Activated CD4-positive, alpha-beta T cell treated with anti-CD3 and anti-CD28 coated beads, Interleukin-2, amount 50 U/mL, for 16 hours (primary cell): ENCODE measurements at regions not wholly inside any gene's neighbourhood (a gene's known extent, or its start where the extent isn't known, plus 50 kb on each side); places are given as distances from the start of the nearest gene placed in this dataset.

Experiments
- DNase-seq: peaks from one replicate; pipeline ENCODE4 v3.0.0-alpha.2; 2020

DNA sequence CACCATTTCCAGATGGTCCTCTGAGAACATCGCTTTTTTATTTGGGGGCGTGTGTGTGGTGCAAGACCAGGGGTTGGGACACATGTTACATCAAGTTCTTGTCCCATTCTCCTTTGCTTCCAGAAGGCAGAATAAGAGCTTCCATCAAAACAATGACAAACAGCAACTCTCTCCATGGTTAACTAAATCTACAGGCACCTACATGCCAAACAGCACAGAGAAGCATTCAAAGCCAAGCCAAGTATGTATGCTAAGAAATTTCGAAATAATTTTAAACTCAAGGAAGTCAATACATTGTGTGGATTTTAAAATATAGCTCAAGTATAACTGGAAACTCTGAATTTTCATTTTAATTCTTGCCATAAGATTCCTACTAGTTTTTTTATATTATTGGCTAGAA lies 105.6 kb downstream of the SEC61B start:
- no peak for DNase-seq

DNA sequence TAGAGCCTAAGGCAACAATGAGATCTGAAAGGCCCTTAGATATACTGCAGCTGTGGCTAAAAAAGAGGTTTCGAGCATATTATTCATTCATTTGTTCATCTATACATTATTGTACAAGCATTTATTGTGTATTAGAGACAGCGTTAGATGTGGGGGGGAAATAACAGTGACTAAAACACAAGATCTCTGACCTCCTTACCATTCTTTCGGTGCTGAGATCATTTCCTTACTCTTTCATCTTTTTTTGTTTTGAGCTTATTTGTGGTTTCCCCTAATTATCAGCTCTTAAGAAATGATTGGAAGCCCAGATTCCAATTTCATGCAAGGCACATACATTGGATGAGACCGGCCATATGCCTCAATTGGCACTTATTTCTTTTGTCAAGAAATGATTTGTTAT lies 113.2 kb downstream of the SEC61B start:
- DNase-seq = no peak

DNA sequence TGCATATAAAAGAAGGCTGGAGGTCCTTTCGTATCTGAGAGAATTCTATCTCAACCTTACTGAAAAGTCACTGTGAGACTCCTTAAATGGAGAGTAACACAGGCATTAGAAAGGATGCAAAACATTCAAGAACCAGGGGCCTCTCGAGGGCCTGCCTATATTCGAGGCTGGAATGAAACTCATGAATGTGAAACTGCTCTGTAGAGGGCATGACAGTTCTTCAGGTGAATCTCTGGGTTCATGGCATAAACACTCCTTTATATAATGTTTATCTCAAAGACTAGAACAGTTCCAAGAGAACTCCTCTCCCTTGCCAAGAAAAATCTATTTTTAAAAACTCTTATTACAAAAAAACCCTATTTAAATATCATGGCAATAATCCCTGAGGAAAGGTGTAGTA lies 113.9 kb downstream of the SEC61B start:
- DNase-seq = no peak

DNA sequence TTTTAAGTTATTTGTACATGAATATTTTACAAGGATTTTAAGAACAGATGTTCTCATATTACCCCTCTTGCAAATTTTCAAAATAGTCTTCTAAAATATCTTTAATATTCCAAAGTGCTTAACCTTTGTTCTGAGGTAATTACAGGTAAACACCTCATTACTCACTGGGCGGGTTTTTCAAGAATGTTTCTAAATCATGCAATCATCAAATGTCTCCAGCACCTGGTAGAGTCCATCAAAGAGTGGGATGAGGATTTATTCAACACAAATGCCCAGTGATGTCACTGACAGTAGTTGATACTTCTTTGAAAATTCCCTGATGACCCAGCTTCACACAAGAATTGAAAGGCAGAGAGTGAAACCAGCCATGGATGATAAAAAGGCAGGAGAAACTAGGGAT lies 114.4 kb downstream of the SEC61B start:
- no peak for DNase-seq

DNA sequence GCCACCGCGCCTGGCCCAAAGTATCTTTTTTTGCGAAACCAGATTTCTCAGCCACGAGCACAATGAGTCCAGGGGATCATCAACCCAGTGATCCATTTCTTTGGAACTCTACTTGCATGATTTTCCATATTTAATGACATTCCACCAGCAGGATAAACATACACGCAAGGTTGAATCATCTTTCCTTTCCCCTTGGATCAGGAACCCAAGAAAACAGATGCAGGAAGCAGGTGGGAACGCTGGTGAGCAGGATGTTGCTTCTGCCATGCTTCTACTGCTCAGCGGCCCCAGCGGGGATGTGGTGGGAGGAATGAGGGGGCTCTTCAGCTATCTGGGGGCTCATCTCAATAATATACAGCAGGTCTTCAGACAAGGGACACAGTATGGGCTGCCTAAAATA lies 118.2 kb downstream of the SEC61B start:
- DNase-seq = no peak

DNA sequence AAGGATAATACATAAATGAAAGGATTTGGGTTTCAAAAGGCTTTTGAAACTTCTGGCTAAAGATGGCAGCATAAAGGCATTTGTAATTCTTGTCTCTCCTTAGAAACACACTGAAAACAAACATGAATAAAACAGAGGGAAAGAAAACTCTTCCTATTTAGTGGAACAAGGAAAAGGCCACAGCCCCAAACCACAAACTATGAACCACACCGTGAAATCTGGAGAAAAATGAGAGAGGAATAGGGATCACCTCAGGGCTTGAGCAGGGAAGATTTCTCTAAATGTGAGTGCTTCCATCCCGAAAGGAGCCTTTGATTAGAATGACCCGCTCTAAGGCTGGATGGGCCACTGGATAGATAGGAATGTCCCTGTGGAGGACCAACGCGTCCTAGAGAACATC lies 119.6 kb downstream of the SEC61B start:
- no peak for DNase-seq

DNA sequence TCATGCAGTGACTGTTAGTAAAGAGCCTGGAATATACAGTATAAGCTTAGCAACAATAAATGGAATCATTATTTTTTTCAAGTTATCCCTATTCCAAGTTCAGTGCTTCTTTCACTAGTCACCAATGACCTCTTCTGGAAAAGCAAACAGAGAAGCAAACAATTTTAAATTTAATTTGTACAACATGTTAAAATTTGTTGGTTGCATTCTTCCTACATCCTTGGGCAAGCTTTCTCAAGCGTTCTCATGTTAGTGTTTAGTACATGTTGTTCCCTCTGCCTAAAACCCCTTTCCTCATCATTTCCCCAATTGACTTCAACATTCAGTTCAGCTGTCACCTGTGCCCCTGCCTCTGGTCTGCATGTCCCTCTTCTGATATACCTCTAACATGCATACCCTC lies 123.4 kb downstream of the SEC61B start:
- DNase-seq = no peak

DNA sequence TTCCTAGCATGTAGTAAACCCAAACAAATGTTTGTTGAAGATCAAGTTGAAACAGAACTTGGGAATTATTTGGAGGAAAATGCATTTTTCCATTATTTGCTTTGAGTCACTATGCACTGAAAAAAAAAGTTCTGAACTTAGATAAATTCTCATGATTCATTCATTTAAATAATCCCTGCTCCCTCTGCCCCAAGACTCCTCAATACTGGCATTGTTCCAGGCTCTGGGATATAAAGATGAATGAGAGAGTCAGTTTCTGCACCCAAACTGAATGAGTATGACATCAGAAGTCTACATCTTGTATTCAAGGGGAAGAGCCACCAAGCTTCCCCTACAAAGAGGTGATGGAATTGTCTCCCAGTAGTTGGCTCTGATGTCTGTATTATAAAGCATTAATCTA lies 123.9 kb downstream of the SEC61B start:
- DNase-seq = no peak

DNA sequence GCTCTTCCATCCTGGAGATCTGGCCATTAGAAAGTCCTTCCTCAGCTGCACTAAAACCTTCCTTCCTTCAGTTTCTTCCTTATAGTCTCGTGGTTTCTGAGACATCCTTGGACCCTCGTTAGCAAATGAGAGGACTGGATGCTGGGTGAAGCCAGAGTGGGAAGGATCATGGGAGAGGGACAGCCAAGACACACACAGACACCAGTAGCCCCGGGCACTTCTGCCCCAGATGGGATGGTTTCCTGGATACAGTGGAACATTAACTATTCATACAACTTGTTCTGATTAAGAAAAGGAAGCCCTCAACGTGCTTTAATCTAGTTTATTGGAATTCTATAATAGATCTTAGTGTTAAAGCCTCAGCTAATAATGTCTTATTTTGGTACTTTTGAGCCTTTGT lies 125.5 kb downstream of the SEC61B start:
- no peak for DNase-seq

DNA sequence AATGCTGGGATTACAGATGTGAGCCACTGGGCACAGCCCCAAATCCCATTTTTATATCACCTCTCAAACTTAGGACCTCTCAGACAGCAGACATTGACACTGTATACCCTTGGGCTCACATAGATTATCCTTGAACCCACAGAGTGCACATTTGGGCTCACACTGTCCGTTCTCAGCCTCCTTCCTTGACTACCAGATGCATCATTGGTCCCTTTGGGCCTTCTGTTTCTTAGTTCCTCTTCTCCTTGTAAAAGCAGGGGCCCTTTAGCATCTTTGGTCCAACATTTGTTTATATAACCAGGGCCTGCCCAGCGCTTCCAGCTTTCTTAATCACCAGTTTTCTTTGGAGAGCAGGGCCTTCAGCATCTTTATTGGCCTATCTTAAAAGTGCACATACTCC lies 126.2 kb downstream of the SEC61B start:
- no peak for DNase-seq

DNA sequence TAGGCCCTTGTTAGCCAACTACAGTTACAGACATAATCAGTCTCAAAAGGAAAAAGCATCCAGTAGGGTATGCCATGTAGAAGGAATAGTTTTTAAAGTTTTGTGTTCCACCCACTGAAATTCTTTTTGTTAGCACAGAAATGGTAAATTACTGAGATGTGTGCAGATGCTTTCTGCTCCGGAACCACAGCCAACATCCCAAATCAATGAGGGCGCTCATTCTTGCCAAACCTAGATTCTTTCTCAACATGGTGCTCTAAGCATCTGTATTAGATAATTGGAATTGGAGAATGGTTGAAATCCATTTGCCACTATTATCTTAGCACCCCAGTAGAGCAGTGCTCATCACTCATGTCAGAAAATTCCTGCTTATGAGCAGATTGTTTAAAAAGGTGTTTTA lies 127.8 kb downstream of the SEC61B start:
- no peak for DNase-seq

DNA sequence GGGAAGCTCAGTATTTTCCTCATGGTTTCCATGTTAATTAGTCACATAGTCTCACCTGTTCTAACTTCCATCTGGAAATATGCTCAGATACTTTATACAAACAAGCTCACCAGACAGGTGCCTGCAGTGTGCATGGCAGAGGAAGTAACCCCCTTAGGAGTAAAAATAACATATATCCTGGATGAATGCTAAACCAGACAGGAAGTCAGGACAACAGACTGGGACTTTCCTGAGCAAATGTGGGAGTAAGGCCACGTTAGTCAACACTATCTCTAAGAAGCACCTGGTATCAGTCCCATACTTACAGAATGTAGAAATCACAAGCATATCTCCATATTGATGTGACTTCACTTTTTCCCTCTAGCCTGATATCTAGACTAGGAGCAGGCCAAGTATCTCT lies 128.4 kb downstream of the SEC61B start:
- DNase-seq = no peak

DNA sequence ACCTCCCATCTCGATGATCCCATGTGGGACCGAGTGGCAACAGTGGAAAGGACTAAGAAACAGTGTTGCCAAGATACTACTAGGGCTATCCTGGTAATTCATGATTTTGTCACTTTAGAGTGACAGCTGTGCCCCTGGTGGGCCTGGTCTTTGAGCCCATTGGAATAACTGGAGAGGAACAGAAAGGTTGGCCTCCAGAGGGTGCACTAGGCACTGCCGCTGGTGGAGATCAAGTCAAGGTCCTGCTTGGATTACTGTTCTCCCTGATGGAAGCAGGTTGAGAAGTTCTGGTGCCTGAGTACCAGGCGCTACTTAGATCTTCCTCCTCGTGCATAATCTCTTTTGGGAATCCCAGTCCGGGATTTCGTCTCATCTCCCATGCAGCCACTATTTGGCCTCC lies 129.6 kb downstream of the SEC61B start:
- DNase-seq = no peak

DNA sequence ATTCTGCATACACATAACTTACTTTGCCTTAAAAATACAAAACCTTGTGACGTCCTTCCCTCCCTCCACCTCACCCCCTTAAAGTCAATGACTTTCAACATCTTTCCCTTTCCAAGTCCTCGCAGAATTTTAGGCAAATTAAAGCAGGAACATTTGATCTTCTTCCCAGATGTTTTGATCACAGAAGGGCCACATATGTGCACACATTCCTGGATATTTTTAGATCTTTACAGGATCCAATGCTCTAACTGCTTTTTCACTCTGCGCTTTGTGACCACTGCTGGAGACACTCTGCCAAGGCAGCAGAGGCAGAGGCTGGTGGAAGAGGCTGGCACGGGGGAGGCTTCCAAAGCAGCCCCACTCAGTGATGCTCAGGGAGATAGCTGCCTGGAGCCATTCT lies 130.7 kb downstream of the SEC61B start:
- no peak for DNase-seq

DNA sequence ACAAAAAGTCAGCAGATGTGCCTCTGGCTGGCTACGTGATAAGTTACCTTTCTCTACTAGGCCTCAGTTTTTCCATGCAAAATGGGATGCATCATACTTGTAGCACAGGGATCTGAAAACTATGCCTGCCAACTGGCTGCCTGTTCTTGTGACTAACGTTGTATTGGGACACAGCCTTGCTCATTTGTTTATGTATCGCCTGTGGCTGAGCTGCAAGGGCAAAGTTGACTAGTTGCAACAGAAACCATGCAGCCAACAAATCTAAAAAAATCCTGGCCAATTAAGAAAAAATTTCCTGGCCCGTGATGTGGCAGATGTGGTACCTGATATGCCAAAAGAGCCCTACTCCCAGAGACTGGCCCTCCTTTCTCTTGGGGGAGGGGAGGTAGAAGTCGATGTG lies 131.3 kb downstream of the SEC61B start:
- DNase-seq = no peak

DNA sequence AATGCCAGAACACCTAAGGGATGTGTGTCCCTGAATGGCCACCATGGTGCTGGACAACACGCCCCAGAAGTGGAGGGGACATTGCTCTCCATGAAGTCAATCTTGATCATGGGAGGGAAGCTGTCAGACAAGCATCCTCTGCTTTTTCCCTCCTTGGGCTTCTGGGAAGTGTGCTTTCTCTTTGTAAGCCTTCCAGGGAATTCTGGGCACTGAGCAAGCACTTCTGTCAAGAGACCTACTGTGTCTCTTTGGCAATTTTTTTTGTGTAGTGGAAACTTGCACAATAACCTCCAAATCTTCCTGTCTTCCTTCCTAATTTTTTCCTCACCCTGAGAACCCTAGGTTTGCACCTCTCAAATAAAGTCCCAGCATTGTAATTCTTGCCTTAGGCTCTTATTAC lies 132.0 kb downstream of the SEC61B start:
- no peak for DNase-seq

DNA sequence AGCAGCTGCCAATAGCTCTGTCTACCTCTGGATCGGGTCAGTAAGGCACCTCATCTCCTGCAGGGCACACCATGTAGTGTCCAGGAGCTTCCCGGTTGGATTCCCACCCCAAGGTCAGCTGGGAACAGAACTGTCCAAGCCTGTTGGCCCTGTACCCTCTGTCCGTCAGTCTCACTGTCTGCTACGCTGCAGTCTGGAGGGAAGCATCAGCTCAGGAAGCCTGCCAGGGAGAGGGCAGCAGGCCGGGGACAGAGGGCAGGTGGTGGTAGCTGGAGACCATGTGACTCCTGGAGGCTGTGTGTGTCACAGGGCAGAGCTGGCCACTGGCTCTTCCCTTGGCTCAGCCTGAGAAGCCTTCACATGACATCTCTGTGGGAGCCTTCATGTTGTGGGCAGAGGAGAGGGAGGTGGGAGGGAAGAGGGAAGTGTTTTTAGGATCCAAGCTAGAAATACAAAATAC lies 134.5 kb downstream of the SEC61B start:
- no peak for DNase-seq

DNA sequence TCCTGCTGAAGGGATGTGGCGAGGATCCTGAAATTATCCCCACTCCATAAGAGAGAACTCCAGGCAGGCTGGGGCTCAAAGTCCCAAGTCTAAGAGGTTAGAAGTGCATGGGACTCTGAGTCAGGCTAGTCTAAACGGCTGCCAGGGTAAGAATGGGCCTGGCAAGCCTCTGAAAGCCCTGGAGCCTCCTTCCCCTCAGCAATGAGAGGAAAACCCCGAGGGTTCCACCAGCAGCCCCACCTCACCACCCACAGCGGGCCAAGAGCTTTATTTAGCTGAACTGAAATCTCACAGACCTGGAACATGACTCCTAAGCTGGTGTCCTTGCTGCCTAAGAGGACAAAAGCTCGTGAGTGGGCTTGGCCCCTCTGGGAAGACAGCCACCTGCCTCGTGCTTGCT lies 135.5 kb downstream of the SEC61B start:
- no peak for DNase-seq

DNA sequence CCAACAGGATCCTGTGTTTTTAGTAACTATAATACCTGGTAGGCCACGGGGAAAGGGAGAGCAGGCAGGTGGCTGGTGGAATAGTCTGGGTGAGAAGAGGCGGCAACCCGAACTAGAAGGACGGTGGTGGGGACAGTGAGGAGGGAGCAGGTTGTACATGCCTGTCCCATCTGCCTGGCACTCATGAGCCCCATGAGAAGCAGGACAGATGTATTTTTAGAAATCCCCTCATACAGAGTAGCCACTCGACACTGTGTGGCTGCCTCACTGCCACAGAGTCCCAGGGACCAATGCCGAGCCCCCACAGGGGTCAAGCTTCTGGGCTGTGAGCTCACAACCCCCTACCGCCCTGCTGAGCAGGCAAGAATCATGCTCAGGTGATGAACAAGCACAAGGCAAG lies 136.6 kb downstream of the SEC61B start:
- no peak for DNase-seq

DNA sequence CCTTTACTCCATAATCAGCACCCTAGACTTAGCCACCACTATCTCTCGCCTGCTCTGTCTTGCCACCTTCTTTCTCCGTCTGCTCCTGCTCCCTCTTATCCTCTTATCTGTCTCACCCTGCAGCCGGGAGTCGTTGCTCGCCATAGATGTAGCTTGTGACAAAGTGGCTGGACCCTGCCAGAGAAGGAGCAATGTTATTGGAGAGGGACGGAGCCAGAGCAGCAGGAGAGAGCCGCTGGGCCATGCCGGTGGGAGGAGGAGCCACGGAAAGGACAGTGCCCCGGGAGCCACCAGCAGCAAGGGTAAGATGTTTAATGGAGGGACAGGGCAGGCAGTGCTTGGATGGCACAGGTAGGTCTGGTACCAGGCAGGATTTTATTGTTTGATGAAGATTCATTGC lies 137.3 kb downstream of the SEC61B start:
- no peak for DNase-seq

DNA sequence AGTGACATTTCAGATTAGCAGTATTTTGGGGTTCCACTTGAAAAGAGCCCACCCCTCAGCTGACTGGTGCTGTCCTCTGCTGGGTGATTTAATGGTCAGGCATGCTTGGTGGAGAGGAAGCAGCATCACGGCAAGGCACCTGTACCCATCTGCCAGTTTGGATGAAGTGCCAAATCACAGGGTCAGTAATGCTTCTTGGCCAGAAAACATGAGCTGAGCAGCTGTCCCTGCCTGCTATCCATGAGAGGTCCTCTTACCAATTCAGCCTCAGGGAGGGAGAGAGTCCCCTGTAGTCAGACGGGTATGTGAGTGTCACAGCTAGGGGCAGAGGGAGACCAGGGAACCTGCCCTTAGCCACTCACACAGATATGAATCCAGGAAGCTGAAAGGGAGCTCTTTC lies 137.9 kb downstream of the SEC61B start:
- DNase-seq = no peak

DNA sequence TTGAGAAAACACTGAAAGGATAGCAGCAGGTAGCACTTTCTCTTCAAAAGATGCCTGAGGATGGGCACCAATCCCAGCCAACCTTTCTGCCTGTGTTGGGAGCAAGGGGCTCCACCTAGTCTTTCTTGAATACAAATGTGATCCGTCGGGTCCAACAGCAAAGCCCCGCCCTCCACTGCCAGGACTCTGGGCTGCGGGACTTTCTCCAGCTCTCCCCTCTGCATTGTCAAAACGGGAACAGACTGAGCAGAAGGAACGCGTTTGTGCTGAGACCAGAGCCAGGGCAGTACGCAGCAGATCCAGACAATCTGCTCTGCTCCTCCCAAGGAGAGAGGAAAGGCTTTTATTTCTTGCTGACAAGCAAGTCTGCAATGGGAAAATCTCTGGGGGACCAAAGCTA lies 139.7 kb downstream of the SEC61B start:
- DNase-seq = no peak

DNA sequence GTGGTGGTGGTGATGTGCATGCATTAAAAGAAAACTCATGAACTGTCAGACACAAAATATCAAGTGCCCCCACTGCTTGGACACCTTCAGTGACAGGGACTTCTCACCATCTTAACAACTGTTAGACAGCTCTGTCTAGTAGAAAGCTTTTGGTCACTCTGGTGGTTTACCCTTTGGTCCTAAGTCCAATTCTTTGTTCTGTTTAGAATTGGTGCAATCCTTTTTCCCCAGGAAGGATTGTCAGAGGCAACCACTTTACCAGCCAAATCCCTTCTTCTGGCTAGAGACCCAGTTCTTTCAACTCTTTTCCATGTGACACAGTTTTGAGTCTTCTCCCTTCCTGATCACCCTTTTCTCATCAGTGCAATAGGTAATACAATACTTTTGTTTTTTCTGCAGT lies 140.2 kb downstream of the SEC61B start:
- no peak for DNase-seq

DNA sequence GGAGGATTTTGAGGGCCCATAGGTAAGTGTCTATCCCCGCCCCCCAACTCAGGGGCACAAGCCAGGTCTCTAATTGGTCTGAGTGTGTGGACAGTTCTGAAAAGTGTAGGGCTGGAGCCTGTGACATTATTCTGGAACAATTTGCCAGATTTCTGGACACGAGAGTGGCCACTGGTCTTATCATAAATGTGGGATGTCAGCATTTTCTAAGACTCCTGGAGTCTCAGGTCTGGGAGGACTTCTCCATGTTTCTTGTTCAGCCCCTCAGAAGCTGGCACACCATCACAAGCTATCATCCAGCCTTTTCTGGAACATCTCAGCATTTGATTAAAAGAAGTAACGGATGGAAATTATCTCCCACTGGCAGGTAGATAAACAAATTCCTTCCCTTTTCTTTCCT lies 141.4 kb downstream of the SEC61B start:
- DNase-seq = no peak

DNA sequence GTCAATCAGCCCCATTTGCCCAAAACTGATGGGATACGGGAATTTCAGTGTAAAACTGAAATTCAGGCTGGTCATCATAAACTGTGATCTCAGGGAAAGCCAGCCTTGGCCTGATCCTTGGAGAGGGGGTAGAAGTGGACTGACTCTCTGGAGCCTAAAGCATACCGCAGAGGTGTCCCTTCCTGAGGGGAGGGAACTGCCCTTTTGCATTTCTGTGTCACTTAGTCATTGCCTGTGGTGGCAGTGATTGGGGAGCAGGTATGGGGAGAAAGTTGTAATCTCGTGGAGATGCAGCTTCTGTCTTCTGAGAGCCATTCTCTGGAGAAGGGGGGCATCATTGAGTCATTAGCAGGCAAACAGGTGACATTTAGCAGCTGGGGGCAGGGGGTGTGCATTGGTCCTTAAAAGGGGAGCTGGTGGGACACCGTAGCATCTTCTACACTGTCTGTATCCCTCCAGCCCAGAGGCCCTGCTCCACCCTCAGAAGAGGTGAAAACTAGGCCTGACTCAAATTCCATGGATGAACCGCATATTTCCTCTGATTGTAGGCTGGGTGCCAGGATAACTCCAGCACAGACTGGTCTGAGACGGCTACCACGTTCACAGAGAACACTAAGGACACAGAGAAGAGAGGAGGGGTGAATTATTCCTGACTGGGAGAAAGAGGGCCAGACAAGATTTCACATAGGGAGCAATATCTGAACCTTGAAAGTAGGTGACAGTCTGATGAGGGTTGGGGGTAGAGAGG lies 143.3 kb downstream of the SEC61B start:
- no peak for DNase-seq

DNA sequence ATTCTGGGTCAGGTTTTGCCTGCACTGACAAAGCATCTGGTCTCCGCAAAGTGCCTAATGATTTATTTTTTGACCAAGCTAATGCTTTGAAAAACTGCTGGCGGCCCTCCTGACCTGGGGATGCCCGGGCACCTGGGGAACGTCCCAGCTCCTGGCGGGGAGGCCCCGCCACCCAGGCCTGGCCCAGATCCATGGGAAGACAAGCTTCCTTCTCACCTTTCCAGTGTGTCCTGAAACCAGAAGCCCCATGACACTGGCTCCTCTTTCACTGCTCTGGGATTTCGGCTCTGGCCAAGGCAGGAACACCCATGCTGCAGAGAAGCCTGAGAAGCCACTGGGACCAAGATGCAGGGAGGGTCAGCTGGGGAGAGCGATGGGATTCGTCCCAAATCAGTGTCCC lies 144.1 kb downstream of the SEC61B start:
- DNase-seq = no peak
